OCI-M1 (cell line): ENCODE measurements at regions not wholly inside any gene's neighbourhood (a gene's known extent, or its start where the extent isn't known, plus 50 kb on each side); places are given as distances from the start of the nearest gene placed in this dataset.
"Not testable (repeated sequence)": the region's sequence is repeated elsewhere in the genome, so short reads cannot be mapped to it uniquely, and the experiment has no call there.

Source experiments
- DNase-seq: peaks from one replicate; lab custom pipeline; 2025; lab: John Stamatoyannopoulos, UW

DNA sequence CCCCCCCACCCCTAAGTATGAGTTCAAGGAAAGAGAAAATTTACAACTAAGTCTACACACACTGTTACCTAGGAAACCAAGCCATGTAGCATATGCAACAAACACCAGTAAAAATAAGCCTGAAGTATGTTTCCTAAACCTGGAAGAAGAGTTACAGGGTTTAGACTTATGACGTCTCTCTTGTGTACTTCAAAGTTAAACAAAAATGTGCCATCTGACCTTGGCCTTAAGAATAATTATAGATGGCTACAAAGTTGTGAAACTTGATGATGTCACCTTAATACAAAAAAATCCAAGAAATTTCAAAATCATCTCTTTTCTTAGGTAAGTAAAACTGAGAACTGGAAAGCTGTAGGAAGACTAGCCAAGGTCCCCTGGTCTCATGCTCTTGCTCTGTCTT lies 297.6 kb upstream of the NRXN1 start:
- DNase-seq, result no peak

DNA sequence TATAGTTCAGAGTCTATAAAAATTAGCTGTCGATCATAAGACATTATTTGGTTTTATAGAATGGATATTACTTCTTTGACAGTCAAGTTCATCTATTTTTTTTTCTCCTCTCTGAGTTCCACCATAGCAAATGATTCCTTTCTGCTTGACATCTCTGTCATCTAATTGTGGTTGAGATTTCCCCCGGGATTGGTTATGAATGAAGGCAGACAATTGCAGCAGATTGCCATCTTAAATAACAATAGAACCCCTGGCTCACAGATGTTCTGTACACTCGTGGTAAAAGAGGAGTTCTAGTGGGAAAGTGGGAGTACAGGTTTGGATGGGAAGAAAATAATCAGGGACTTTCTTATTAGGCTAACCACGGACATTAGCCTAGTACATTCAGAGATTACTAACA lies 292.1 kb upstream of the NRXN1 start:
- DNase-seq, result no peak

DNA sequence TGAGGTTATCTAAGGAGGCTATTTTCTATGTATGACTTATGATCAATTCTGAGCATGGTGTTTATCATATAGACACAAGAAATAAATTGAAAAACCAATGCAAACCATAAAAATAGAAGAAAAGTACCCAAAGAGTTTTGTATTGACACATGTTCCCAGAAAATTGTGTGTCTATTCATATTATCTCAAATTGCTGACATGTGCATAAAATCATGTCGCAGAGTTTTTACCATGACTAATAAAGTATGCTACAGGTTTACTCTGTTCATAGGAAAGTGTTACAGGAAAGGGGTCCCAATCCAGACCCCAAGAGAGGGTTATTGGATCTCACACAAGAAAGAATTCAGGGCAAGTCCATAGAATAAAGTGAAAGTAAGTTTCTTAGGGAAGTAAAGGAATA lies 290.7 kb upstream of the NRXN1 start:
- no peak for DNase-seq

DNA sequence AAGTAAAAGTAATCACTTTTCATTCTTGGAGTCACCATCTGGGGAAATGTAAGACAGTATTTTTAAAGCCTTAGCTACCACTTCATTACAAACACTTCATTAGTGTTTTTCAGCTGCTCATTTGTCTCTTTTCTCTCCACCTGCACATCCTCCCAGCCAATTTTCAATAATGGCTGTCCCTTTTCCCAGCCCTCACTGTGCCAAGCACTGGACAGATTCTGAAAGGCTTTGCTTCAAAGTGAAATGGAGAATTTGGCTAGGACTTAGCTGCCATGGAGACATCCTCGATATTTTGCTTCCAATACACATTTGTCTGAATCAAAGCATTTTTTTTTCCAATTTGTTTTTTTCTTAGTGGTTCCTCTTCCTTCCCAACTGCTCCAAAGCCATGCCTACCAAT lies 272.4 kb upstream of the NRXN1 start:
- DNase-seq, result no peak

DNA sequence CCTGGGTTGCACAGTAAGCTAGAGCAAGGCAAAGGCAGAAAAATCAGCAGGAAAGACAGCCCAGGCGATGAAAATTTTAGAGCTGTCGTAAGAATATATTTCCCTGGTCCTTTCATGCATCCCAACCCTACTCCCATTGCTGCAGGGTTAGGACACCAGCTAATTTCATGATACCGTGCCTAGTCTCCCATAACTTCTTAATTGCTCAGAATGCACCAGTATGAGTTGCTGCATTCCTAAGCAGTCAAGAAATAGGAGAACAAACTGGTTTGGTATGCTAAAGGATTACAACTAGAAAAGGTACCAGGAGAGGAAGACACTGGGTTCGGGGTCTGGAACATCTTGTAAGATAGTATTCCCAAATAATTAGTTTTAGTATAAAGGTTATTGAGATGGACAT lies 269.4 kb upstream of the NRXN1 start:
- DNase-seq, result no peak

DNA sequence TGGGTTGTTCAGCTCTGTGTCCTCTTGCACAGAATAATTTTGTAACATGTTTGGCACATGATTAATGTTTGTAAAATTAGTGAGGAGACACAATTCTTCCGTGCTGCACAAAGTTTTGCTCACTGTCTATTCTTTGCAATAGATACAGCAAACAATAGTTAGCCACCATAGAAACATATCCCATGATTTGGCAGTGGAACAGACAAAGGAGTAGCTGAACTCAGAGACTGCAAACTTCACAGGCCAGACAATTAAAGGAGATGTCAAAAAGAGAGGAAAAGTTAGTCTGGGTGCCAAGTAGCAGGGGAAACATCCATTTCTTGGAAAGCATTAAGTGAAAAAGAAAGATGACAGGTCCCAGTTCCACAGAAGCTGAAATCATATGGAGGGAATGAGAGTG lies 267.4 kb upstream of the NRXN1 start:
- no peak for DNase-seq

DNA sequence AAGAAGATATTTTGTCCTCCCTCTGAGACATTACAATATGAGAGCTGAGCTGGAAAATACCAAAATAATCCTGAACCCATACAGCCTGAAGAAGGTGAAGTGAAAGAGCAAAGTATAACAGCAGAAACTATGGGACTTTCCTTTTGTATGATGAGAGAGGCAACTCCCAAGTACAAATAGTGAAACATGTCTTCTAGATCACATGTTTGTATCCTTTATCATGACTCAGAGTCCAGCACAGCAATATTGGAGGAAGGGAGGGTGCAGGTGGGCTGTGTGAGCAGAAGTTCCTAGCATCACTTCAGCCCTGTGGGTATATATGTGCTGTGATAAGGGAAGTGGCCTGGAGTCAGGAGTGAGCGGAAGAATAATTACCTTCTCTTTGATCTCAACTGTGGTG lies 265.6 kb upstream of the NRXN1 start:
- DNase-seq, result peak; percentile 23

DNA sequence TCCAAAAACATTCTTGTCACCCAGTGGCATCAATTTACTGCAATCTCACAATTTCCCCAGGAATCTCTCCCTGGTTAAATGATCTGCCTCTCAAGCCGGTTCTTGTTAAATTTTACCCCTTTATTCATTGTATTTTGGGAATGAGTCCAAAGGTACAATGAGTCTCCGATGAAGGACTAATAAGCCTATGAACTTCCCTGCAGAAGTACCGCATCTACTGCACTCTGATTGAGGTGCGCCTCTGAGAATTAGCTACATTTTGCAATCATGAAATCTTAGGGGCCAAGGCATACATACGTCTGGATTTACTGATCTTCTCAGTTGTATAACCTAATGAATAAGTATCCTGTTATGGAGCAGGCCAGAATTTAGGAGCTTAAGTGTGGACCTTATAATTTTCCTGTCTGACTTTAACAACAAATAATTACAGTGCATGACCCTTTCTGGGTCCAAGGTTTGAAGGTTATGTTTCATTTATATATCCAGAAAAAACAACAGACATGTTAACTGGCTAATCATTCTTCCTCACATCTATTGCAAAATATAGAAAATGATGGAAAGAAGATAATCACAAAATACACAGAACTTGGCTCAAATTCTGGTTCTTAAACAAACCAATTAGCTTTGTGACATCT lies 261.8 kb upstream of the NRXN1 start:
- DNase-seq, result no peak

DNA sequence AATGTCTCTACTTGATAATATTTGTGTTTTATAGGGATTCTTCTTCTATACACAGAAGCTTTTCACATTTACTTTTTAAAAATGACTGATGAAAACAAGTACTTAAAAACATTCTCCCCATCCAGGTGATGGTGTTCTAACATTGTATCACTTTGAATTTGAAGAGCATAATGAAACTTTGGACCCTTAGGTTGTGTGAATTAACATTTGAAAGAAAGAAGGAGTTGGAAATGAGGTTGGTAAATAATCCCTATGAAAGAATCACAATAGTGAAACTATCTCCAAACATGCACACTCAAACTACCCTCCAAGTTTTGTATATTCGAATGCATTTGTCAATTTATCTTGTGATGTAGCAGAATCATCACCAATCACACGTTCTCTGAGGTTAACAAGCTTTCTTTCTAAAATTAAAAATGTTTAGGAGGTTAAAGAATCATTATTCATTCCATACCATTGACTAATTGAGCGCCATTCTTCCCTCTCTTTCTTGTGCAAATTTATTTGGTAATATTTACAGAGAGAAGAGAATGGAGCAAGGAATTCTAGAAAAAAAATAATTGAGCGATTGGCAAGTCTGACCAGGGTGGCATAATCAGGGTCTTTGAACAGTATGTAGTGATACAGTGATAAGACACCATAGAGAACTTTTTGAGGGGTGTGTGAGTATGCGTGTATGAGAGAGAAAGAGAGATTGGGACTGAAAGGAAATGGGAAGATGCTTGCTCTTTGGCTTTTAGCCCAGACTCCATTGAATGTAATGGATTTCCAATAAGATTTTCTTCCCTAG lies 260.0 kb upstream of the NRXN1 start:
- no peak for DNase-seq

DNA sequence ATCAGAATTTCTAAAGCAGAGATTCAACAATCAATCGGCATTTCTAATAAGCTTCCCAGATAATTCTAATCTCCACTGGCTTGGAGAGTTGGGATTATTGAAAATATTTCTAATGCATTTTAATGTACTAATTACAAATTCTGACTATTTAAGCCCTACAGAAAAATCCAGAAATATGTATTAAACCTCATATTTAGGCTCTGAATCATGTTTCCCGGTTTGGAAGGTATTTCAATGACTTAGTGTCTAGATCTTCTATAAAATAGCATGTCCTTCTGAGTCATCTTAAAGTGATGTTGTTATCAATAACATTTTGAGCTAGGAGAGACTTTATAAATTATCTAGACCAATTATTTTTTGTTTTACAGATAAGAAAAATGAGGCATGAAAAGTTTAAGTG lies 258.8 kb upstream of the NRXN1 start:
- no peak for DNase-seq

DNA sequence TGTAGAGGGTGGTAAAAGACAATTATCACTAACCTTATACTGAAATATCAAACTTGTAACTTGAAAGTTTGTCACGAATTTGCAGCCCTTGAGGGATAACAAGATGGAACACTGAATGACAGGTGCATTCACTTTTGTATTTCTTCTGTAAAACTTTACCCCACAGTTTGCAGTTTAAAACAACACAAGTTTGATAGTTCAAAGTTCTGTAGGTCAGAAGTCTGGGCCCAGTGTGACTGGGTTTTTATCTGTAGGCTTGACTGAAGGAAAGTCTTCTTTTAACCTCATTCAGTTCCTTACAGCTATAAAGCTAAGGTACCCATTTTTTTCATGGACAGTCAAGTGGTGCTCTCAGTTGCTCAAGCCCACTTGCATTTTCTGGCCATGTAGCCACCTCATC lies 257.1 kb upstream of the NRXN1 start:
- DNase-seq, result no peak

DNA sequence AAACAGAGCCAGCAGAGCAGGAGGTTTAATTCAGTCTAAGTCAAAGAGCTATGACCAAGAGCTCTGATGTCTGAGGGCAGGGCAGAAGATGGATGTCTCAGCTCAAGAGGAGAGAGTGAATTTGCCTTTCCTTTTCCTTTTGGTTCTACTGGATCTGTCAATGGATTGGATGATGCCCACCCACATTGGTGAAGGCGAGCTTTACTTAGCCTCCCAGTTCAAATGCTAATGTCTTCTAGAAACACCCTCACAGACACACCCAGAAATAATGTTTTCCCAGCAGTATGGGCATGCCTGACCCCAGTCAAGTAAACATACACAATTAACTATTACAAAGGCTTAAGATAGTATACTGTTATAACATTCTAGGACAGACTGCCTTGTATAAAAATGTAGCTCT lies 236.3 kb upstream of the NRXN1 start:
- no peak for DNase-seq

DNA sequence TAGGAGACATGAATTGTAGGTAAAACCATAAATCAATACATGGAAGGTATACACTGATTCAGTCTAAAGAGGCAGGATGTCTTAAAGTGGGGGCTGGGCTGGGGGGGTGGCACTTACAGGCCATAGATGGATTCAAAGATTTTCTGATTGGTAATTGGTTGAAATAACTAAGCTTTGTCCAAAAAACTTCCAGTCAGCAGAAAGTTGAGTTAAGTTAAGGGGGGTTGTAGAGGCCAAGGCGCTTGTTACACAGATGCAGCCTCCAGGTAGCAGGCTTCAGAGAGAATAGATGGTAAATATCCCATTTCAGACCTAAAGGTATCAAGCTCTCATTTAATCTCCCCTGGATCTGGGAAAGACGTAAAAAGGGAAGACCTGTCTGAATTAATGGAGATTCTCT lies 233.6 kb upstream of the NRXN1 start:
- DNase-seq, result no peak

DNA sequence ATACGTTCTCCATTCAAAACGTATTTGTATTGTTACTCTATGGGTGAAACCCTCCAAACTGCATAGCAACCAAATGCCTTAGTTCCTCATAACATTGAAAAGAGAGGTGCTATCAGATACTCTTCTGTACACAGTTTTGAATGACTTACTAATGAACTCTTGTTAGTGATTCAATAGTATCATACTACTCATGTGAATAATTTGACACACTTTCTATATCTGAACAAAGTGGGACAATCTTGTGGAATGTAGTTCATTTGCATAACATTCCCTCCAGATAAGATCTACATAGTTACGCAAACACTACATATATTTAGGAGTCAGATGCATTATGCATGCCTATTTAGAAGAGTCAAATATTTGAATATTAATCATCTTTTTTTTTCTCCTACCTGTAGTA lies 232.0 kb upstream of the NRXN1 start:
- DNase-seq, result no peak

DNA sequence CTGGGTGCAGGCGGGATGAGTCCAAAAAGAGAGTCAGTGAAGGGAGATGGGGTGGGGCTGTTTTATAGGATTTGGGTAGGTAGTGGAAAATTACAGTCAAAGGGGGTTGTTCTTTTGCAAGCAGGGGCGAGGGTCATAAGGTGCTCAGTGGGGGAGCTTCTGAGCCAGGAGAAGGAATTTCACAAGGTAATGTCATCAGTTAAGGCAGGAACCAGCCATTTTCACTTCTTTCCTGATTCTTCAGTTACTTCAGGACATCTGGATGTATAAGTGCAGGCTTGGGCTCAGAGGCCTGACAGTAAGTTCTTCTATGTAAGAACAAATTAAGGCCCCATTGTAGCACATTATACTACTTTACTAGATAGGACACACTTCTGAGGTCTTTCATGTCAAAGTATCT lies 231.2 kb upstream of the NRXN1 start:
- DNase-seq, result not testable (repeated sequence)

DNA sequence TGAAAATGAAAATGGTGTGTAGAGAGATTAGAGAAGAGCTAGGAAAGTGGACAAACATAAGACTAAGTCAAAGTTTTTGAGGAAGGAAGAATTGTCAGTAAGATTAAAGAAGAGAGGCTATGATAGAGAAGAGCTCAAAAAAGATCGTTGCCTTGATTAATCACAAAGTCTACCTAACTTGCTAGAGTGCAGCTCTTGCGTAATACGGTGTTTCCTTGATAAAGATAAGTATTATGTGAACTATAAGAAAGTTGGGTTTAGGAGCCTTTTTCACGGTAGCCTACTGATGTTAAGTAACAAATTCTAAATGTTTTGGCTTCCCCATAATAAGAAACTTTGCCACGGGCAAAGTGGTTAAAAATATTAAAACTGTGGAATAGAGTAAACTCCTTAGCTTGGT lies 226.4 kb upstream of the NRXN1 start:
- DNase-seq, result peak; percentile 62

DNA sequence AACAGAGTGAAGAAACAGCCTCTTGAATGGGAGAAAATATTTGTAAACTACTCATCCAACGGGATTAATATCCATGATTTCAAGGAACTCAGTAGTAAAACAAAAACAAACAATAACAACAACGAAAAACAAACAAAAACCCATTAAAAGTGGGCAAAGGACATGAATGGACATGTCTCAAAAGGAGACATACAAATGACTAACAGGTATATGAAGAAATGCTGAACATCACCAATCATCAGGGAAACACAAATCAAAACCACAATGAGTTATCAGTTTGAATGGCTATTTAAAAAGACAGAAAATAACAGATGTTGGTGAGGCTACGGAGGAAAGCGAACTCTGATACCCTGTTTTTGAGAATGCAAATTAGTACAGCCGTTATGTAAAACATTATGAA lies 224.8 kb upstream of the NRXN1 start:
- no peak for DNase-seq

DNA sequence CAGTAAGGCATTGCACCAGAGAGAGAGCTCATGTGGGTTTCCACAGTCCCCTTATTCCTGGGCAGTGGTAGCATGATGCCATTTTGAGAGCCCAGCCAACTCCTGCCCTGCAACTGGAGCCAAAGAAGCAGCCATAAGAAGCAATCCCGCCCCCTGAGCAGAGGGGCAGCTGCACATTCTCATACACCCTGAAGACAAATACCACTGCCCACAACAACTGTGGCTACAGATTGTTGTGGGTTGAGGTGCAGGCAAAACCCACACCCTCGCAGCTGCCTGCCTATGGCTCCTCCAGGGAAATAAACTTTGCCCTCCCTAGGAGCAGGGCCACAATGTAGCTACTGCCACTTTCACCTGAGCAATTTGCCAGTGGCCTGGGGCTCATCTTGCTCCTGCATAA lies 219.4 kb upstream of the NRXN1 start:
- DNase-seq, result no peak

DNA sequence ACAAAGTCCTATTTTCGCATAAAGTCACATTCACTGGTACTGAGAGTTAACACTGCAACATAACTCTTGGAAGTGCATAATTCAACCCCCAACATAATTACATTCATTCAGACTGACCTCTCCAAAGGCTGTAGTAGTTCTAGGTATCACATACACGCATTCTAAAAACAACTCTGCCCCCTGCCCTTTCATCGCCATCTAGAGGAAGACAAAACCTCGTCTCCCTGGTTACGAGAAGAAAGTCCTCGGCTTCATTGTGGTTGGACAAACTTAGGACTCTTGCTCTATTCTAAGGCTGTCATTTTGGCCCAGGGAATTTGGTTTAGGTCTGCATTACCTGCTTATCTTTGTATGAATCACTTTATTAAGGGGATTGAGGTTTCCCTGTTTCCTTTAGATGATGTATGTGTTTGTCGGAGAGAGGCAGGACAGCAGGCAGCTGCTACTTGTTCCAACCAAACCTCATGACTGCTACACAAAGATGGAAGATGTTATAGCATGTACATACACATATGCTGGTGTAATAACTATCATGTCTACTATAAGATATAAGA lies 215.4 kb upstream of the NRXN1 start:
- peak; percentile 21 for DNase-seq

DNA sequence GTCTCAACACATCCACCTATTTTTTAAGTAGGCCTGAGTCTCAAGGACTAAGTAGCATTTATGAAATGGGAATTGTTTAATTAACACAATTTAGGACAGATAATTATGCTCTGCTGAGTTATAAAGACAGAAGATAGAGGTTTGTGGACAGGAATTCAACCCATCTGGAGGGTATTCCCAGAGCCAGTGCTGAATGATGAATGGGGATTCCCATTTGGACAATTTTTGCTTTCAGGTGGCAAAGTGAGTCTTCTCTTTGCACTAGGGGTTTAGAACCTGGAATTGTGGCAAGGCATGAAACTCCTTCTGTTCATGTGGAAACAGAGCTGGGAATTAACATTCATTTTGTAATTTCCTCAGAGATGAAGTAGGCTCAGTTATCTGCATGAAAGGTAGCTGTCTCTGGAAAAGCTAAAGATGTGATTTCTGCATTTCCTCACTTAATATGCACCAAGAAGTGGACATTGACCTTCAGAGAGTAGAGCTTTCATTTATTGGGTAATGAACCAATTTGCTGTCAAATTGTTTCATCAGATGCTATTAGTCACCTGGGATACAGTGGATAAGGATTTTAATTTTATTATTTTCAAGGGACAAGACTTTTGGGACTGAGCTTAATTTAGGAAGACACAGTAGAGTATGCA lies 212.1 kb upstream of the NRXN1 start:
- DNase-seq, result no peak

DNA sequence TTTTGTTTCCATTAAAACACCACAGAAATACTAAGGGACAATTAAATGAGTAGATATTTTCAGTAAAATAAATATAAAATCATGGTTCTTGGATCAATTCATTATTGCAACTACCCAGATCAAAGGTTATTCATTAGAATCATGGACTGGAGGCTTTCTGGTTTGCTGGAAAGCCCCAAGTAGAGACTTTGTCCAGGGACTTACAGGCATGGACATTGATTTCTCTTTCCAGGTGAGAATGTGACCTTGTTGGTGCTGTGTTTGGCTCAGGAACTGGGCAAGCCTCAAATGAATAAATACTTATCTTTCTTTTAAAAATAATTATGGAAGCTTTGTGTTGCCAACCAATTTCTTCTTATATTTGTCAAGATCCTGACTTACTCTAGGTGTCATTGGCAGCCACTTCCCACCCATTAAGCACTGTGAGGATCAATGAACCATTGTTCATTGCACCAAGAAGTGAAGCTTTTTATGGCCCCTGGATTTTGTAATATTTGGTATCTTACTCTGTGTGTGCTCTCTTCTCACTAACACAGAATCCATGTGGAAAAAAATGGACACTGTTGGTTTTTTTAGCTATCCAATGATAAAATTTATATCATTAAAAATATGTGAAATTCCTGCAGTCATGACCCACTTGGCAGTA lies 205.8 kb upstream of the NRXN1 start:
- no peak for DNase-seq

DNA sequence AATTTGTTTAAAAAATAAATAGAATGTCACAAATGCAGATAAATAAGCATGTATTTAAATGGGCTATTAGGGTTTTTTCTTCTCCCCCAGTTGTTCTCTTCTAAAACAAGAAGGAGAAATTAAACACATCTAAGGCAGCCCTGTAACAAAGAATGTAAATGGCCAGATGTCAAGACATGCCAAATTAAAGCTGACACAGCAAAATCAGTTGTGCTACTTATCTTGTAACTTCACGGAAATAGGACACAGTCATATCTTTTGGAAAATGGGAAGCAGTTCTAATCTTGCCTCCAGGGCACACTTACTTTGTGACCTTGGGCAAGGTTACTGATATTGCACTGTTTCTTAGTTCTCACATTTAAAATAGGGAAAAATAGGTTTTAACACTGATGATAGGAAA lies 200.1 kb upstream of the NRXN1 start:
- DNase-seq, result peak; percentile 66

DNA sequence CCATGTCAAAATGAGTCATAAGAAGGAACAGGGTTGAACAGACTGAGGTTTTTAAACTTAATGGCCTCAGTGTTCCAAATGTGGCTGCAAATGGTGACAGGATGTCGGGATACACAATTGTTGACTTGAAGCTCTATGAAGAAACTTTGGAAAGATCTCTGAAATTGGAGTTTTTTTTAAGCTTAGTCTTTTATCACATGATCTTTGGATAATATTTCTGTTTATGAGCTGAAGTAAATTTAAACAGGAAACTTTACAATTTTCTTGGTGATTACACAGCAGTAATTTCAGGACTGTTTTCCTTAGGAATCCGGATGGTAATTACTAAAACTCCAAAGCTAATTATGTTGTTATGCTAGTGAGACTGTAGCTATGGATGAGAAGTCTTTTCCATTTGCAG lies 199.1 kb upstream of the NRXN1 start:
- no peak for DNase-seq
